Pancreas (tissue), 10 donors: ENCODE measurements at regions not wholly inside any gene's neighbourhood (a gene's known extent, or its start where the extent isn't known, plus 50 kb on each side); places are given as distances from the start of the nearest gene placed in this dataset.

Experiments used
- ATAC-seq, 4 donors: fragments of 200-7000 bp; cut with Tn5 transposase; one replicate each; pipeline versions ENCODE4 v1.8.0 to v1.9.1; 2020; ENCODE audit warnings: mild to moderate bottlenecking in 4 of 4, moderate library complexity in 4 of 4
- DNase-seq, 6 donors: peaks; one replicate each; pipeline ENCODE4 v3.0.0-alpha.2; 2020
- FAIRE-seq: peaks from 2 replicates; lab custom pipeline; 2012; peaks lifted over from hg19 to GRCh38; lab: Jason Lieb, UNC
- H3K27ac ChIP-seq, 4 donors: fragments of 200-600 bp; sonication (generic); 1 replicate in 3 of 4; 2 replicates in 1 of 4; pipeline versions ENCODE4 v1.5.0 to v1.8.0; 2020
- H3K27me3 ChIP-seq, 4 donors: fragments of 200-600 bp; one replicate each; pipeline ENCODE4 v1.8.0; 2021
- H3K36me3 ChIP-seq, 3 donors: fragments of 200-600 bp; sonication (generic) in 1 of 3; one replicate each; pipeline versions ENCODE4 v1.5.0 to v1.8.0; 2020 to 2021
- H3K4me1 ChIP-seq, 3 donors: fragments of 200-600 bp; one replicate each; pipeline ENCODE4 v1.8.0; 2021
- H3K4me3 ChIP-seq, 4 donors: fragments of 200-600 bp; sonication (generic) in 2 of 4; one replicate each; pipeline versions ENCODE4 v1.5.0 to v1.8.0; 2020 to 2021
- H3K9me3 ChIP-seq, 4 donors: fragments of 200-600 bp; one replicate each; pipeline ENCODE4 v1.8.0; 2021
- WGBS, 2 donors: extraction: QIAGEN DNeasy Blood & Tissue Kit; methylation state at CpG; one replicate each; pipeline ENCODE4 v1.1.7; 2013; 5-methylcytosine and 5-hydroxymethylcytosine counted together
- intact Hi-C, 3 donors: fragments of 100-400 bp; cut with DNase I; formaldehyde crosslinking; loops; one replicate each; pipeline versions ENCODE4 v1.11.1 to v1.14.2; 2022
- TF ChIP-seq, protein P1 (sequence below), 4 donors: fragments of 200-600 bp; sonication (generic) in 3 of 4; IDR thresholded peaks; one replicate each; pipeline versions ENCODE4 v1.5.0 to v1.8.0; 2021; ENCODE audit warnings: antibody characterized with exemption in 4 of 4
- donor health status: healthy with polysubstance abuse.
- donor health status: DM: no; HTN: no; CAD: no; lungs with moderate emphysema.
- donor health status: DM: no; HTN: no; CAD: no.
- donor health status: control.
- donor health status: control.
- donor health status: Bipolar disorder and iron deficiency.
- donor health status: DM: yes; HTN: yes; CAD: no.
- donor health status: DM: no; HTN: no; CAD: no.
- donor health status: DM: no; HTN: no; CAD: no.
- donor health status: DM: yes; HTN: yes; CAD: no.

DNA sequence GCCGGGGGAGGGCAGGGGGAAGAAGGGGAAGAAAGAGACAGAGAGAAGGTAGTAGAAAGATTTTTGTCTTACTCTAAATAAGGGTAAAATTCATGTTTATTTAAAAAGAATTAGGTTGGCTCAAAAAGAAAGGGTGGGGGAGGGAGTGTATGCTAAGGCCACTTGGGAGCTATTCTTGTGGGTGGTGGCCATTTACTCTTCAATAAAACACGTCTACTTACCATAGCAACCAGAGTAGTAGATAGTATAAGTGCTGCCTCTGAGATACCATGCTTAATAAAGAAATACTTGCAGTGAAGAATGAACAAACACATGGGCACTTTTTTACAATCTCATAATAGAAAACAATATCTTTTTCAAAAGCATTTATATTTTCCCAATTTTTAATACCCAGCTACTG, 538.1 kb upstream of the PTBP2 start:
- TF ChIP-seq, protein P1, sequence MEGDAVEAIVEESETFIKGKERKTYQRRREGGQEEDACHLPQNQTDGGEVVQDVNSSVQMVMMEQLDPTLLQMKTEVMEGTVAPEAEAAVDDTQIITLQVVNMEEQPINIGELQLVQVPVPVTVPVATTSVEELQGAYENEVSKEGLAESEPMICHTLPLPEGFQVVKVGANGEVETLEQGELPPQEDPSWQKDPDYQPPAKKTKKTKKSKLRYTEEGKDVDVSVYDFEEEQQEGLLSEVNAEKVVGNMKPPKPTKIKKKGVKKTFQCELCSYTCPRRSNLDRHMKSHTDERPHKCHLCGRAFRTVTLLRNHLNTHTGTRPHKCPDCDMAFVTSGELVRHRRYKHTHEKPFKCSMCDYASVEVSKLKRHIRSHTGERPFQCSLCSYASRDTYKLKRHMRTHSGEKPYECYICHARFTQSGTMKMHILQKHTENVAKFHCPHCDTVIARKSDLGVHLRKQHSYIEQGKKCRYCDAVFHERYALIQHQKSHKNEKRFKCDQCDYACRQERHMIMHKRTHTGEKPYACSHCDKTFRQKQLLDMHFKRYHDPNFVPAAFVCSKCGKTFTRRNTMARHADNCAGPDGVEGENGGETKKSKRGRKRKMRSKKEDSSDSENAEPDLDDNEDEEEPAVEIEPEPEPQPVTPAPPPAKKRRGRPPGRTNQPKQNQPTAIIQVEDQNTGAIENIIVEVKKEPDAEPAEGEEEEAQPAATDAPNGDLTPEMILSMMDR (IDR thresholded peaks at IDR 0.05) = no peak
- H3K36me3 ChIP-seq = no peaks in the 10 kb centered on the region
- H3K27ac ChIP-seq = no peak overlapping the region
- ATAC-seq (no peak), FAIRE-seq (no peak), DNase-seq (no peak)
- WGBS, 2 donors = 21 to 48% methylated on average over 2 of the region's 2 CpGs
- intact Hi-C loops = no loop called here
- H3K9me3 ChIP-seq = no peaks in the 10 kb centered on the region
- H3K27me3 ChIP-seq = no peaks in the 10 kb centered on the region
- H3K4me3 ChIP-seq = no peak overlapping the region
- no peaks in the 10 kb centered on the region for H3K4me1 ChIP-seq

DNA sequence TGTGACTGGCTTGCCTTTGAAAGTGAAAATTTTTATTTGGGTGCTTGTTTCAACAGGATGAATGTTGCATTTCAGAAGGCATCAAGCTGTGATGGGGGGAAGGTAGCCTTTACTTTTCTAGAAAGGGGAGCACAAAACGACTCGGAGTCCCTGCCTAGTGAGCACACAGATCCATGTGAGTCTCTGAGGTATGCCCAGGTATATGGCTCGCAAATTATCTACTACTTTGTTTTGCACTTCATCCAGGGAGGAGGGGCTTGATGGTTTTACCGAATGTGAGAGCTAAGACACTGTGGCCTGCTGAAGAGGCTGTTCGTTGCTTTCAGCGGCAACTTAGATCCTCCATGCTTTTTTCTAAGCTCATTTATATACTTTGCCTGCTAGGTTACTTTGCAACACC, 537.7 kb upstream of the PTBP2 start:
- 34 to 52% methylated on average over 6 of the region's 6 CpGs for WGBS, 2 donors
- TF ChIP-seq, protein P1 (IDR thresholded peaks at IDR 0.05) = no peak

DNA sequence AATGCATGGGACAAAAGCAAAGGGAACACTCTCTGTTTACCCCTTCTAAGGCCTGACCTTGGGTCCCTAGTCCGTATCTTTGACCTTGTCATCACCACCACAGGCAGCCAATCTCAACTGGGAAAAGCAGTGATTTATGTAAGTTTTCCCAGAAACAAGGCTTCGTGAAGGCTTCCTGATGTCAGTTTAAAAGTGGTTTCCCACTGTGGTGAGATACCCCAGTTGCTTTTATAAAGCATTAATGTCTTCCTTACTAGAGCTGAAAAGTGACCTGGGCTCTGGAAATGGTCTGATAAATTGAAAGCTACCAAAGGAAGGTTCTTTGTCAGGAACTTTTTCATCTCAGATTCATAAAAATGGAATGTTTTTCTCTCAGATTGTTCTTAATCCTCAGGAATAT, 536.4 kb upstream of the PTBP2 start:
- DNase-seq (no peak), ATAC-seq (no peak), FAIRE-seq (no peak)
- Histone ChIP-seq H3K36me3 (no peaks in the 10 kb centered on the region), H3K9me3 (no peaks in the 10 kb centered on the region), H3K27me3 (no peaks in the 10 kb centered on the region), H3K27ac (no peak overlapping the region), H3K4me3 (no peak overlapping the region), H3K4me1 (no peaks in the 10 kb centered on the region)
- 13 to 23% methylated on average over 2 of the region's 2 CpGs for WGBS, 2 donors
- TF ChIP-seq, protein P1 (IDR thresholded peaks at IDR 0.05) = no peak
- intact Hi-C loops = no loop called here

More for the DNA sequence above, 537.7 kb upstream of the PTBP2 start:
- no peaks in the 10 kb centered on the region for H3K27me3 ChIP-seq
- FAIRE-seq (no peak), DNase-seq (no peak), ATAC-seq (no peak)
- H3K27ac ChIP-seq = no peak overlapping the region
- no peaks in the 10 kb centered on the region for H3K4me1 ChIP-seq
- no peaks in the 10 kb centered on the region for H3K36me3 ChIP-seq
- no peak overlapping the region for H3K4me3 ChIP-seq
- intact Hi-C loops = no loop called here
- H3K9me3 ChIP-seq = no peaks in the 10 kb centered on the region

DNA sequence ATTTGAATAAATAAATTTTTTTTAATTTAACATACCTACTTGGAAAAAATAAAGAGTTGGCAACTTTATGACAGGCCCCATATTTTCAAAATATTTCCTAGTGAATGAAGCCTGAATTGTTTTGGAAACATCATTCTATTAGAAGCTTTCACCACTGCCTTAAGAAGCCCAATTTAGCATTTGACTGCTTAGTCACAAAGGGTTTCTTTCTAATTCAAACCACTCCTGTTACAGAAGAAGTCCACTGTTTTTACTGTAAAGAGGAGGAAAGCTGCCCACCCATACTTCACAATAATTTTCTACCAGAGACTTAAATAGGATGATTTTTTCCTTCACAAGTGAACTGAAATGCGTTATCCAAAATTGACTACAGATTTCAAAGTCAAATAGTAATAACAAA, 534.6 kb upstream of the PTBP2 start:
- Histone ChIP-seq H3K36me3 (no peaks in the 10 kb centered on the region), H3K27me3 (no peaks in the 10 kb centered on the region), H3K4me3 (no peak overlapping the region), H3K9me3 (no peaks in the 10 kb centered on the region), H3K4me1 (no peaks in the 10 kb centered on the region), H3K27ac (no peak overlapping the region)
- TF ChIP-seq, protein P1 (IDR thresholded peaks at IDR 0.05) = no peak
- WGBS, 2 donors = 56 to 67% methylated on average over 1 of the region's 1 CpG
- no peak for DNase-seq
- intact Hi-C loops = no loop called here
- FAIRE-seq = no peak
- no peak for ATAC-seq

DNA sequence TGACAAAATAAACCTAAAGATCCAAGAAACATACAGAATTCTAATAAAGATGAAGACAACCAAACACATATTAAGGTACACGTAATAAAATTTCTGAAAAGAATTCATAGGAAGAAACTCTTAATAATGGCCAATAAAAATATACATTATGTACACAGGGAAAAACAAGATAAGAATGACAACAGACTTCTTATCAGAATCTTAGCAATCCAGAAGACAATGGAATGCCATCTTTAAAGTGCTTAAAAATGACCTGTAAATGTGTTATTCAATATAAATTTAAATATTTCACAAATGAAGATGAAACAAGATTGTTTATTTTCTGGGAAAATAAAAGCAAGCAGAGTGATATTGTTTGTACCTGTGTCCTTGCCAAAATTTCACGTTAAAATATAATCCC, 530.4 kb upstream of the PTBP2 start:
- TF ChIP-seq, protein P1 (IDR thresholded peaks at IDR 0.05) = no peak
- Histone ChIP-seq H3K27me3 (no peaks in the 10 kb centered on the region), H3K36me3 (no peaks in the 10 kb centered on the region), H3K9me3 (no peaks in the 10 kb centered on the region), H3K27ac (no peak overlapping the region), H3K4me3 (no peak overlapping the region), H3K4me1 (no peaks in the 10 kb centered on the region)
- FAIRE-seq (no peak), DNase-seq (no peak), ATAC-seq (no peak)
- intact Hi-C loops = no loop called here
- 19 to 41% methylated on average over 2 of the region's 2 CpGs for WGBS, 2 donors
